Stimulated activated CD4-positive, alpha-beta T cell treated with anti-CD3 and anti-CD28 coated beads, Interleukin-4, amount 100 ng/mL, for 4 hours (primary cell): ENCODE measurements at regions not wholly inside any gene's neighbourhood (a gene's known extent, or its start where the extent isn't known, plus 50 kb on each side); places are given as distances from the start of the nearest gene placed in this dataset.

Experiments
- DNase-seq, 2 experiments: peaks; one replicate each; pipeline ENCODE4 v3.0.0-alpha.2; 2020

GRCh38 chr10:129101232-129101980 lies 365.6 kb upstream of the MGMT start:
- DNase-seq = no peak

- no peak for DNase-seq
Measured at GRCh38 chr10:129102906-129103693, 363.9 kb upstream of the MGMT start.

- DNase-seq = no peak
Measured at GRCh38 chr10:129104266-129105045, 362.6 kb upstream of the MGMT start.

- no peak for DNase-seq
Measured at GRCh38 chr10:129105266-129105665, 361.8 kb upstream of the MGMT start.

- DNase-seq = no peak
Measured at GRCh38 chr10:129106314-129106713, 360.7 kb upstream of the MGMT start.

- DNase-seq = no peak
Measured at GRCh38 chr10:129107525-129107924, 359.5 kb upstream of the MGMT start.

- DNase-seq = no peak
Measured at GRCh38 chr10:129108378-129108777, 358.7 kb upstream of the MGMT start.

GRCh38 chr10:129108994-129109393 lies 358.0 kb upstream of the MGMT start:
- no peak for DNase-seq

- no peak for DNase-seq
Measured at GRCh38 chr10:129110780-129111179, 356.3 kb upstream of the MGMT start.

- no peak for DNase-seq
Measured at GRCh38 chr10:129111922-129112321, 355.1 kb upstream of the MGMT start.

GRCh38 chr10:129114588-129114987 lies 352.5 kb upstream of the MGMT start:
- no peak for DNase-seq

GRCh38 chr10:129116371-129116770 lies 350.7 kb upstream of the MGMT start:
- no peak for DNase-seq

- DNase-seq = no peak
Measured at GRCh38 chr10:129120441-129120840, 346.6 kb upstream of the MGMT start.

GRCh38 chr10:129122846-129123245 lies 344.2 kb upstream of the MGMT start:
- no peak for DNase-seq

- no peak for DNase-seq
Measured at GRCh38 chr10:129123428-129123827, 343.6 kb upstream of the MGMT start.

- no peak for DNase-seq
Measured at GRCh38 chr10:129126982-129127381, 340.1 kb upstream of the MGMT start.

- no peak for DNase-seq
Measured at GRCh38 chr10:129131457-129132132, 335.4 kb upstream of the MGMT start.

GRCh38 chr10:129133856-129134255 lies 333.2 kb upstream of the MGMT start:
- no peak for DNase-seq

- DNase-seq = no peak
Measured at GRCh38 chr10:129134371-129134770, 332.7 kb upstream of the MGMT start.

- no peak for DNase-seq
Measured at GRCh38 chr10:129135624-129136023, 331.4 kb upstream of the MGMT start.

- DNase-seq = no peak
Measured at GRCh38 chr10:129136074-129136473, 331.0 kb upstream of the MGMT start.

- DNase-seq = no peak
Measured at GRCh38 chr10:129136951-129137350, 330.1 kb upstream of the MGMT start.
